Erythroblast (primary cell): ENCODE measurements at regions not wholly inside any gene's neighbourhood (a gene's known extent, or its start where the extent isn't known, plus 50 kb on each side); places are given as distances from the start of the nearest gene placed in this dataset.

Experiments
- GATA1 ChIP-seq: IDR thresholded peaks from 2 replicates; pipeline ENCODE4 v1.6.1; 2011; ENCODE audit warnings: low read depth, mild to moderate bottlenecking, control low read depth, low read length, moderate library complexity
- POLR2A ChIP-seq: IDR thresholded peaks from 2 replicates; pipeline ENCODE4 v1.6.1; 2011; ENCODE audit warnings: mild to moderate bottlenecking, low read length

DNA sequence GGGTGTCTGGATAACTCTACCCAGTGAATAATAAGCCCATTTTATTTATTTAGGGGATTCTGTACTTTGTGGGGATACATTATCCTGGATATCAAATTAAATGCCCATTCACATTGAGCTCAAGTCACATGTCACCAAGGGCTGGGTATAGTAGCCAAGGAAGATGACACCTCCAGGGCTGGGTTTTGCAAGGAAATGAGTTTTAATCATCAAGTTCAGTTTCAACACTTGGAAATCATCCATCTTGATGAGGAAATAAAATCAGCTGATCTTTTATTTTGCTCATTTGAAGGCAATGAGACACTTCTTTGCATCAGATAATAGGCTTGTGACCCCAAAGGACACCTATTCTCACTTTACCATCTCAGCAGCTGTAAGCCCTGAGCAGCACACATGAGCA lies 80.0 kb upstream of the TNR start:
- no peak for TF ChIP-seq POLR2A
- TF ChIP-seq GATA1 = no peak
